ENCODE measurements at regions not wholly inside any gene's neighbourhood (a gene's known extent, or its start where the extent isn't known, plus 50 kb on each side); places are given as distances from the start of the nearest gene placed in this dataset.

GRCh38 chr5:158159621-158160020 is 300.7 kb upstream of the CLINT1 start:
- TF ChIP-seq EP300 (IDR thresholded peaks at IDR 0.05) = no peak
- no peak for TF ChIP-seq CTCF (IDR thresholded peaks at IDR 0.05)
- TF ChIP-seq POLR2AphosphoS5 (IDR thresholded peaks at IDR 0.05) = no peak
- no peak for TF ChIP-seq POLR2A (IDR thresholded peaks at IDR 0.05; ENCODE audit: low read depth)
- intact Hi-C loops (cut with DNase I) = no loop called here
- Histone ChIP-seq H3K9me3 (no peaks in the 10 kb centered on the region), H3K27ac (replicated peaks in 1 of 4) (no peak overlapping the region), H3K36me3 (no peaks in the 10 kb centered on the region), H3K4me1 (peaks cover 0 to 6% (median 0%) of the 10 kb centered on the region in 4 donors), H3K4me3 (no peak overlapping the region), H3K27me3 (no peaks in the 10 kb centered on the region)
- WGBS = 89% methylated on average over 4 of the region's 4 CpGs
- no peak for DNase-seq (ENCODE audit: extremely low spot score)

GRCh38 chr5:158155811-158156505 is 297.0 kb upstream of the CLINT1 start:
- TF ChIP-seq CTCF (IDR thresholded peaks at IDR 0.05) (no peak), POLR2AphosphoS5 (IDR thresholded peaks at IDR 0.05) (no peak)
- WGBS = 92% methylated on average over 3 of the region's 3 CpGs
- H3K27ac ChIP-seq (replicated peaks in 1 of 4) = no peak overlapping the region
- no peaks in the 10 kb centered on the region for H3K9me3 ChIP-seq
- no peak overlapping the region for H3K4me3 ChIP-seq
- H3K27me3 ChIP-seq = peaks cover 0 to 3% (median 0%) of the 10 kb centered on the region in 4 donors
- H3K36me3 ChIP-seq = no peaks in the 10 kb centered on the region
- peaks cover 0 to 12% (median 0%) of the 10 kb centered on the region in 4 donors for H3K4me1 ChIP-seq
- DNase-seq (ENCODE audit: extremely low spot score) = no peak
- intact Hi-C loops (cut with DNase I) = no loop called here

- DNase-seq (ENCODE audit: extremely low spot score) = no peak
- Histone ChIP-seq H3K9me3 (no peaks in the 10 kb centered on the region), H3K27me3 (peaks cover 0 to 3% (median 0%) of the 10 kb centered on the region in 4 donors), H3K4me1 (peaks cover 0 to 12% (median 0%) of the 10 kb centered on the region in 4 donors), H3K4me3 (no peak overlapping the region), H3K27ac (replicated peaks in 1 of 4) (no peak overlapping the region), H3K36me3 (no peaks in the 10 kb centered on the region)
- intact Hi-C loops (cut with DNase I) = no loop called here
- TF ChIP-seq CTCF (IDR thresholded peaks at IDR 0.05) (no peak), EP300 (IDR thresholded peaks at IDR 0.05) (no peak), POLR2A (IDR thresholded peaks at IDR 0.05; ENCODE audit: low read depth) (no peak), POLR2AphosphoS5 (IDR thresholded peaks at IDR 0.05) (no peak)
- WGBS = 59% methylated on average over 4 of the region's 4 CpGs
Observed at GRCh38 chr5:158155067-158155466, 296.1 kb upstream of the CLINT1 start.

GRCh38 chr5:158154226-158155005 is 295.5 kb upstream of the CLINT1 start:
- 89% methylated on average over 3 of the region's 3 CpGs for WGBS

GRCh38 chr5:158153508-158153907 is 294.6 kb upstream of the CLINT1 start:
- no peak overlapping the region for H3K4me3 ChIP-seq
- intact Hi-C loops (cut with DNase I) = no loop called here
- H3K27me3 ChIP-seq = peaks cover 0 to 3% (median 0%) of the 10 kb centered on the region in 4 donors
- H3K9me3 ChIP-seq = no peaks in the 10 kb centered on the region
- no peak for TF ChIP-seq POLR2A (IDR thresholded peaks at IDR 0.05; ENCODE audit: low read depth)
- TF ChIP-seq POLR2AphosphoS5 (IDR thresholded peaks at IDR 0.05) = no peak
- TF ChIP-seq EP300 (IDR thresholded peaks at IDR 0.05) = no peak
- no peak for TF ChIP-seq CTCF (IDR thresholded peaks at IDR 0.05)
- H3K27ac ChIP-seq (replicated peaks in 1 of 4) = no peak overlapping the region
- no peak for DNase-seq (ENCODE audit: extremely low spot score)
- WGBS = 73% methylated on average over 3 of the region's 3 CpGs
- H3K36me3 ChIP-seq = no peaks in the 10 kb centered on the region
- peaks cover 0 to 12% (median 0%) of the 10 kb centered on the region in 4 donors for H3K4me1 ChIP-seq

More at GRCh38 chr5:158154226-158155005, 295.5 kb upstream of the CLINT1 start:
- peaks cover 0 to 12% (median 0%) of the 10 kb centered on the region in 4 donors for H3K4me1 ChIP-seq
- H3K4me3 ChIP-seq = no peak overlapping the region
- TF ChIP-seq EP300 (IDR thresholded peaks at IDR 0.05) (no peak), POLR2AphosphoS5 (IDR thresholded peaks at IDR 0.05) (peak; percentile 37 to 41)
- intact Hi-C loops (cut with DNase I) = no loop called here
- peaks cover 0 to 3% (median 0%) of the 10 kb centered on the region in 4 donors for H3K27me3 ChIP-seq
- no peak for DNase-seq (ENCODE audit: extremely low spot score)
- no peaks in the 10 kb centered on the region for H3K9me3 ChIP-seq
- H3K27ac ChIP-seq (replicated peaks in 1 of 4) = no peak overlapping the region
- no peaks in the 10 kb centered on the region for H3K36me3 ChIP-seq

Measured in esophagus muscularis mucosa (tissue), 4 donors.